ENCODE measurements at regions not wholly inside any gene's neighbourhood (a gene's known extent, or its start where the extent isn't known, plus 50 kb on each side); places are given as distances from the start of the nearest gene placed in this dataset.
"Not testable (repeated sequence)": the region's sequence is repeated elsewhere in the genome, so short reads cannot be mapped to it uniquely, and the experiment has no call there.

DNA sequence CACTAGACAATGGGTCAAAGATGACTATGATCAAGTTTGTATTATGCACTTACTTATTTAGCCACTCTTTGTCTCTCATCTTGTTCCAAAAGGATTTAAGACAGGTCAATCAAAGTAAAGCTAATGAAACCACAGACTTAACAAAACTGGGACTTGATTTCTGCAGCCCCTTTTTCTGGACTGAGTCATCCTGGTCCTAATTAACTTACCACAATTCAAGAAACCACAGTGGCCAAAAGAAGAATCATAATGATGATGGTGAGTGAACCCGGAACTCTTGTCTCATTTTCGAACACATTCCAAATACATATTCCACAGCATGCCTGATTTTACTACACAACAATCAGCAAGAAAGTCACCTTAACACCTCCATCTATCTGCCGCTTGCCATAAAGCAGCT lies 1333.0 kb downstream of the ROBO1 start:
- ATAC-seq, result no peak

DNA sequence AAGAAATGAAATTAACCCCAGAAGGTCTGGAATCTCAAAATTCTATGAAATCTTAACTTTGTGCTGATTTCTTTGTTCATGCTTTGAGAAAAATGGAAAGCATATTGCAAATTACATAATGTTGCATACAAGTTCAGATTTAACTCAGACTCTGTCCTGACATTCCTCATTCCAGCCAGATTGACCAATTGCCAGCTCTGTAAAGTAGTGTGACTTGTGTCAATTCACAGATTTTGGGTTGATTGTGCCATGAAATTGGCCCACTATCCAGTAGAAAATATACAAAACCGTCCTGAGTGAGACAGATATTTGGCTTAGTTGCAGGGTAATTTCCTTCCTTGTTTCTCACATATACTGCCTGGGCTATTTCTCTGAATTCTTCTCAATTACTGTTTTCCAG lies 1312.6 kb downstream of the ROBO1 start:
- no peak for ATAC-seq

- no peak for ATAC-seq
Measured at GRCh38 chr3:78455712-78456433, 1311.9 kb downstream of the ROBO1 start.

- ATAC-seq, result no peak
Measured at GRCh38 chr3:78459796-78460195, 1308.0 kb downstream of the ROBO1 start.

DNA sequence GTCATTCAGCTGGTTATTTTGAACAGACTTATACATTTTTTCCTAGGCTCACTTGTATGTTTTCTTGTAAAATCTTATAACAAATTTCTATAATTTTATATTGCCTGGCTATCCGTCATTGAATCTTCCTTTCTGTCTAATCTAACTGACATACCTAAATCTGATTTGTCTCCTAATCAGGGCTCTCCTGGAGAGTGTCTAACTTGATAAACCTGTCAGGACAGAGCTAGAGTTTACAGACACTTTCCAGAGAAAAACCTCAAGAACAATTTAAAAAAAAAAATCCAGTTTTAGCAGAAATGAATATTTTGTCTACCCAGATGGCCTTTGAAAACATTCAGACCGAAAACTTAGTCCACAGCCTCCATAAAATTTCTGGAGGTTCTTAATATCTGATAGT lies 1305.8 kb downstream of the ROBO1 start:
- ATAC-seq, result no peak

GRCh38 chr3:78476076-78476475 lies 1291.7 kb downstream of the ROBO1 start:
- no peak for ATAC-seq

GRCh38 chr3:78481050-78481449 lies 1286.7 kb downstream of the ROBO1 start:
- ATAC-seq, result no peak

DNA sequence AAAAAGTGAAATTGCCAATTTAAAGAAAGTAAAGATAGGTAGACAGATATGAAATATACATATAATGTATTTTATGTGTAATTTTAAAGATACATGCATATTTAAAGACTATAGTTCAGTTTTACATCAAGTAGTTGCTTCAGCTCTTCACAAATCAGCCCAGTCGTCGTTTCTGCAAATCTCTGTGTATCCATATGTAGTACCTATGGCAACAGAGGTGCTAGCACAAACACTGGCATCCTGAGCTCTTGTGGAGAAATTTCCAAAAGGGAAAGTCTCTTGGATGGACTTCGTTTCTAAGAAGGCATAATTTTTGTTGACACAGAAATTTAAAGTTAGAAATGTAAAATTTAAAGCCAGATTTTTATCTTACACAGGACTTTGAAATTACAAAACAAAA lies 1284.7 kb downstream of the ROBO1 start:
- no peak for ATAC-seq

DNA sequence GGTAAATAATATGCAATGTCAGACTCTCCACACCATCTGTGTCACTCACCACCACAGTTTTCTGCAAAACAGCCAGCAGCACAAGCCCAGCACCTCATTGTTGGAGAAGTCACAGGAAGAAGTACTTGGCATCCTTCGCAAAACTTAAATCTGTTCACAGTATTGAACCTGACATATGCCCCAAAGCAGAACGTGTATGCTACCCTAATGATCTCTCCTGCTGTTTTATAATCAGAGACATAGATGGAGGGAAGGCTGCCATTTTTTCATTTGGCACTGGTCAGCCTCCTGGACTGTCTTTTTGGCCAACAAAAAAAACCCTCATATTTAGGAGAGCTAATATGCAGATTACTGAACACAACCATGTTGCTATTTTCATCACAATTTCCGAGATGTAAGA lies 1272.9 kb downstream of the ROBO1 start:
- ATAC-seq, result no peak

DNA sequence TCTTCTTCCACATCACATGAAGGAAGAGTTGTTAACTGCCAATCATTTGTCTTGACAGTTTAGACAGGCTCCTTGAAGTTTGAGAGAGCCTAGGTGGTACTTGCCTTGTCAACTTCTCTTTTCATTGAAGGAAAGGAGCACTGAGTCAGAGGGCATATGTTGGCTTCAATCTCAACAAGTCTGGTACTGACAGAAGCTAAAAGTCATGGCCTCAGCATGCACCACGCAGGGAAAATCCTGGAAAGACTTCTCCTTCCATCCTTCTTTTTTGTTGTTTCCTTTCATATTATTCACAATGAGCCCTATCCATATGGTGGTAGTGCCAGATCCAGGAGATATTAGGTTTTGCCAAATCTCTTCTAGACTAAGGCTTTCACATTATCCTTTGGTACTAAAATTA lies 1272.5 kb downstream of the ROBO1 start:
- no peak for ATAC-seq

- ATAC-seq, result no peak
Measured at GRCh38 chr3:78496501-78496900, 1271.3 kb downstream of the ROBO1 start.

DNA sequence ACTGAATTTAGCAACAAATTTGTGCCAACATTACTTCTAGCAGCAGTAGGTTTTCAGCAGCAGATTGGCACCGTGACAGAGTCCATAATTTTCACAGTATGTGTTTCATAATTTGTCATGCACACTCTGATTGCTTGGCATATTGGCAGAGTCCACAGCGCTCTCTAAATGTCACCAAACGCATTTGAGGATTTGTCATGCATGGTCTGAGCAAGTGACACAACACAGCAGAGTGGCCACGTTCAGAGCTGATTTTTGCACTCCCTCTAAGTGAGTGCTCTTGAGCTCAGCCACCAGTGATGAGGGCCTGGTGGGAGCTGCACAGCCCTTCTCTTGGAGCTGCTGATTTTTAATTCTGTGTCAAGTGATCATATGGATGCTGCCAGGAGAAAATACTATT lies 1270.8 kb downstream of the ROBO1 start:
- ATAC-seq, result peak; percentile 47

- peak; percentile 59 for ATAC-seq
Measured at GRCh38 chr3:78497767-78498166, 1270.0 kb downstream of the ROBO1 start.

DNA sequence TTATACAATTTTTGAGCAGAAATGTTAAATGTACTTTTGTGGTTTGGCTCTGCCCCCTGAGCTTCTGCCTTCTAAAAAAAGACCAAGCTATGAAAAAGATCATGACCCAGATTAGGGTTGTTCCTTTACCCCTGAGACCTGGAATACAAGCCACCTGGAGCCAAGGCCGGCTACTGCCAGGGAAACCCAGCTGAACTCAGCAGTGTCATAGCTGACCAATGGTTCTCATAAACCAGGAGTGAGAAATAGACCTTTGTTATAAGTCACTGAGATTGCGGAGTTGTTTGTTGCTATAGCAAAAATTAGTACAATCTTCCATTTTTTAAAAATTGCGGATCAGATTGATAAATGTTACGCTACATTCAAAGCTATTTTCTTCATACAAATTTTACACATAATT lies 1261.7 kb downstream of the ROBO1 start:
- ATAC-seq, result no peak

GRCh38 chr3:78506581-78507195 lies 1261.1 kb downstream of the ROBO1 start:
- ATAC-seq, result peak; percentile 59

DNA sequence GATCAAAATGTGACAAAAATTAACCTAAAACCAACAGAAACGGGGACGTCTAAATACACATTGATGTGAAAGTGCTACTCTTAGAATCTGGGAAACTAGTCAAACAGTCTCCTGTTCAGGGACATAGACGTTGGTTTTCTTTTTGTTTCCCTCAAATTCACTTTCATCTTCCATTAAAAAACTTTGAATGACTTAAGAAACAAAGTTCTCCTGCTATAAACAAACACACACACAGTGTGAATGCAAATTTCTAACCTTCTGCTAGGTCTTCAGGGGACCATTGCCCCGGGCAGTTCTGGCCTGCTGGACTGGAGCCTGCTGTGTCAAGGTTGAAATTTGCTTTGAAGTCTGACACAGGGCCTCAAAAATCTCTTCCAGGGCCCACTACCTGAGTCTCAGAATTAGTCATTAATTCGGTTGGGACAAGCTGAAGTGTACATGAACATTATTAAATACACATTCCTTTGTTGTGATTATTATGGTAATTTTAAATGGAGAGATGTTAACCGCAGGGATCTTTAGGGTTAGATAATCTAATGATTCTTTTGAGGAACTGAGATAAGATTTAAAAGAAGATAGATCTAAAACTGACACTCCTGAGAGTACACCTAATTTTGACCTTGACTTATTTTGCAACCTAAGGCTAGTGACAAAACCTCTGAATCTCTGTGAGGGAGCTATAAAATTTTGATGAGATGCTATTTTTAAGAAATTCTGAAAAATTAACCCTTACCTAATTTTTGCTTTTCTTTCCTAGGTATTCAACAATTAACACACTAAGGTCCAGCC lies 1260.4 kb downstream of the ROBO1 start:
- ATAC-seq, result peak; percentile 17

GRCh38 chr3:78511840-78512239 lies 1256.0 kb downstream of the ROBO1 start:
- no peak for ATAC-seq

- not testable (repeated sequence) for ATAC-seq
Measured at GRCh38 chr3:78512786-78513185, 1255.0 kb downstream of the ROBO1 start.

GRCh38 chr3:78516437-78516836 lies 1251.4 kb downstream of the ROBO1 start:
- ATAC-seq, result no peak

- no peak for ATAC-seq
Measured at GRCh38 chr3:78516937-78517336, 1250.9 kb downstream of the ROBO1 start.

DNA sequence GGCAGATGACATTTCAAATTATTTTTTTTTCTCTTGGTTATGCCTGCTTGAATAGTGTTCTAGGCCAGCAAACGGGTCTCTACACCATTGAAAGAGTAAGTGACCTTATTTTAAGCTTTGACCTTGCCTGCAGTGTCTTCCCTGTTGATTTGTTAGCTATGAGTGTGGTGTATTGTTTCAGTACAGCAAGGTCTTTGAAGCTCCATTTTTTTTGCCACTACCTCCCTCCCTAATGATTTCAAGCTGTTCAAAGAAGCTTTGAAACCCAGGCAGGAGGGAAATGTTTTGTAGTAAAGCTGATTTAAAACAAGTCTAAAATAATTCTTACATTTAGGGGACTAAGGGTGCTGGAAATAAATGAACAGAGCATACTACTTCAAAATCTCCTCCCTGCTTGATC lies 1249.8 kb downstream of the ROBO1 start:
- no peak for ATAC-seq

- no peak for ATAC-seq
Measured at GRCh38 chr3:78519281-78519680, 1248.5 kb downstream of the ROBO1 start.

DNA sequence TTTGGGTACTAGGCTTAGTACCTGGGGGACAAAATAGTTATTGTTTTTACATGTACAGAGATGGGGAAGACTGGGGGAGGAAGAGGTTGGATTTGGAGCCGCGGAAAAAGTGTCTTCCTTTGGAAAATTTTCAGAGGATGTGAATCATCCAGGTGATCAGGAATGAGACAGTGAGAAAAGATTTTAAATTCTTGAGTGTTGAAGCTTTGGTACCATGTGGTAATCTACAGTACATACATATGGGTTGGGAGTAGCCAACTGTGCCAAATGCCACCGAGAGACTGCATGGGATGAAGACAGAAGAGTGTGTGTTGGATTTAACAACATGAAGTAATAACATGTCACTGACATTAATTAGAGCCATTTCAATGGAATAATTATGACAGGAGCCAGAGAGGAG lies 1238.2 kb downstream of the ROBO1 start:
- ATAC-seq, result no peak

GRCh38 chr3:78540485-78540884 lies 1227.3 kb downstream of the ROBO1 start:
- ATAC-seq, result peak; percentile 81
